Hepatocyte (in vitro differentiated cells): ENCODE measurements at regions not wholly inside any gene's neighbourhood (a gene's known extent, or its start where the extent isn't known, plus 50 kb on each side); places are given as distances from the start of the nearest gene placed in this dataset.

Experiments
- CTCF ChIP-seq: fragments of 200-600 bp; sonication (generic); IDR thresholded peaks from 2 replicates; pipeline ENCODE4 v1.5.1; 2016; ENCODE audit warnings: antibody characterized with exemption, mild to moderate bottlenecking; ENCODE audit not compliant: poor library complexity
- EZH2phosphoT487 ChIP-seq: fragments of 200-600 bp; sonication (generic); IDR thresholded peaks from one replicate; pipeline ENCODE4 v1.6.1; 2018; ENCODE audit warnings: antibody characterized with exemption, mild to moderate bottlenecking, low read depth, moderate library complexity; ENCODE audit not compliant: unreplicated experiment, severe bottlenecking

- no peak for TF ChIP-seq EZH2phosphoT487
- TF ChIP-seq CTCF = no peak
These were observed 342.2 kb downstream of the MYCN start for GRCh38 chr2:16282511-16282910.
